Kidney (tissue), 13 donors: ENCODE measurements at regions not wholly inside any gene's neighbourhood (a gene's known extent, or its start where the extent isn't known, plus 50 kb on each side); places are given as distances from the start of the nearest gene placed in this dataset.

Experiments used
- DNase-seq, 5 donors: peaks; one replicate each; pipeline ENCODE4 v3.0.0-alpha.2; 2013 to 2020
- FAIRE-seq: peaks from 2 replicates; lab custom pipeline; 2012; peaks lifted over from hg19 to GRCh38; lab: Jason Lieb, UNC
- H3K27ac ChIP-seq, 2 donors: one replicate each; pipeline ENCODE4 v1.7.0; 2013; ENCODE audit warnings: low read depth in 2 of 2, low read length in 2 of 2, inconsistent platforms in 1 of 2
- H3K27me3 ChIP-seq: one replicate; pipeline ENCODE4 v1.7.1; 2013; ENCODE audit warnings: low read length, inconsistent platforms; ENCODE audit not compliant: control insufficient read depth, insufficient read depth
- H3K36me3 ChIP-seq, 3 donors: one replicate each; pipeline versions ENCODE4 v1.7.0 to v1.7.1; 2013; ENCODE audit warnings: low read length in 3 of 3, control low read depth in 1 of 3, inconsistent platforms in 1 of 3; ENCODE audit not compliant: insufficient read depth in 3 of 3, control insufficient read depth in 2 of 3
- H3K4me1 ChIP-seq, 3 donors: one replicate each; pipeline versions ENCODE4 v1.7.0 to v1.7.1; 2013; ENCODE audit warnings: low read length in 3 of 3, inconsistent platforms in 1 of 3, low read depth in 1 of 3; ENCODE audit not compliant: control insufficient read depth in 2 of 3, insufficient read depth in 2 of 3
- H3K4me3 ChIP-seq, 3 donors: one replicate each; pipeline versions ENCODE4 v1.7.0 to v1.8.1; 2013; ENCODE audit warnings: low read length in 3 of 3, control low read depth in 1 of 3, inconsistent platforms in 1 of 3
- H3K9ac ChIP-seq, 3 donors: one replicate each; pipeline versions ENCODE4 v1.7.0 to v1.7.1; 2013; ENCODE audit warnings: low read length in 3 of 3, control low read depth in 1 of 3, inconsistent platforms in 1 of 3
- H3K9me3 ChIP-seq, 3 donors: one replicate each; pipeline versions ENCODE4 v1.7.0 to v1.7.1; 2013; ENCODE audit warnings: low read length in 3 of 3, control low read depth in 1 of 3, inconsistent platforms in 1 of 3; ENCODE audit not compliant: control insufficient read depth in 2 of 3, insufficient read depth in 1 of 3
- intact Hi-C: fragments of 100-400 bp; cut with DNase I; formaldehyde crosslinking; loops from one replicate; pipeline ENCODE4 v1.11.1; 2022
- TF ChIP-seq, protein P1 (sequence below): IDR thresholded peaks from 3 replicates; pipeline ENCODE4 v1.5.1; 2012; ENCODE audit warnings: mild to moderate bottlenecking, moderate library complexity, borderline replicate concordance; ENCODE audit not compliant: insufficient read depth; ENCODE audit errors: extremely low read depth
- donor health status: control.
- donor health status: control.
- donor health status: control.
- donor health status: control.
- donor health status: control.
- donor health status: DM: yes; HTN: yes; CAD: no.
- donor health status: Normal renal cell carcinoma (clear cell type).

DNA sequence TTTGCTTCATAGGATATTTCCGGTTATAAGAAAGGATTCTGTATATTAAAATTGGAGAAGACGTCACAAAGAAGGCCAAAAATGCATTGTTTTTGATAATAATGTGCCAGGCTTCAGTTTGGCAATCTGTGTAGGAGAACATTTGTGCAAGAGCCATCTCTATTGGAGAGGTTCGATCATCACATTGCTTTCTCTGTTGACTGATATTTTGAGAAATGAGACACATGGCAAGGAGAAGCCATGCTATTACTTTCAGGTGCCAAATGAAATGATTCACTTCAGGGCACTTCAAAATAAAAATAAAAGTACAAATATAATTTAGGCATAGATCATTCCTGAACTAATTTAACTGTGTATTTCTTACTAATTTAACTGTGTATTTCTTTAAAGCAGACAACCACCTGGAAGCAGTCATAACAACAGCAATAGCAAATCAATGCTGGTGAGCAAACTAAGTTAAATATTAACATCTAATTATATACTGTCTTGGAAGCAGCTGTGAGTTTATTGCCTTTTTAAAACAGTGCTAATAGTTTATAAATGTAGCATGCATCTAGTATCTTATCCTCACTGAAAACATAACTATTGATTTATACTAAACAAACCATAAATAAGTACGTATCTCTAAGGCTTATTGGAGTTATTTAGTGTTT is 50.2 kb upstream of the CHST9 start:
- Histone ChIP-seq H3K27me3 (no peaks in the 10 kb centered on the region), H3K4me1 (no peaks in the 10 kb centered on the region), H3K36me3 (no peaks in the 10 kb centered on the region), H3K27ac (no peak overlapping the region), H3K9me3 (no peaks in the 10 kb centered on the region), H3K9ac (no peak overlapping the region), H3K4me3 (no peak overlapping the region)
- intact Hi-C loops = no loop called here
- DNase-seq = no peak
- no peak for FAIRE-seq
- TF ChIP-seq, protein P1, sequence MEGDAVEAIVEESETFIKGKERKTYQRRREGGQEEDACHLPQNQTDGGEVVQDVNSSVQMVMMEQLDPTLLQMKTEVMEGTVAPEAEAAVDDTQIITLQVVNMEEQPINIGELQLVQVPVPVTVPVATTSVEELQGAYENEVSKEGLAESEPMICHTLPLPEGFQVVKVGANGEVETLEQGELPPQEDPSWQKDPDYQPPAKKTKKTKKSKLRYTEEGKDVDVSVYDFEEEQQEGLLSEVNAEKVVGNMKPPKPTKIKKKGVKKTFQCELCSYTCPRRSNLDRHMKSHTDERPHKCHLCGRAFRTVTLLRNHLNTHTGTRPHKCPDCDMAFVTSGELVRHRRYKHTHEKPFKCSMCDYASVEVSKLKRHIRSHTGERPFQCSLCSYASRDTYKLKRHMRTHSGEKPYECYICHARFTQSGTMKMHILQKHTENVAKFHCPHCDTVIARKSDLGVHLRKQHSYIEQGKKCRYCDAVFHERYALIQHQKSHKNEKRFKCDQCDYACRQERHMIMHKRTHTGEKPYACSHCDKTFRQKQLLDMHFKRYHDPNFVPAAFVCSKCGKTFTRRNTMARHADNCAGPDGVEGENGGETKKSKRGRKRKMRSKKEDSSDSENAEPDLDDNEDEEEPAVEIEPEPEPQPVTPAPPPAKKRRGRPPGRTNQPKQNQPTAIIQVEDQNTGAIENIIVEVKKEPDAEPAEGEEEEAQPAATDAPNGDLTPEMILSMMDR = no peak
